Neural crest cell (in vitro differentiated cells): ENCODE measurements at regions not wholly inside any gene's neighbourhood (a gene's known extent, or its start where the extent isn't known, plus 50 kb on each side); places are given as distances from the start of the nearest gene placed in this dataset.

Source experiments
- DNase-seq: peaks from one replicate; pipeline ENCODE4 v3.0.0; 2021; ENCODE audit warnings: low read depth, mixed read lengths, low spot score
- H3K27ac Mint-ChIP-seq: one replicate; pipeline ENCODE4 v1.8.0; 2021; ENCODE audit warnings: mild to moderate bottlenecking, mixed read lengths; ENCODE audit not compliant: unreplicated experiment
- H3K27me3 Mint-ChIP-seq: 2 replicates; pipeline ENCODE4 v1.8.0; 2021; ENCODE audit warnings: low read depth, mild to moderate bottlenecking, mixed read lengths
- H3K36me3 Mint-ChIP-seq: 2 replicates; pipeline ENCODE4 v1.8.0; 2021; ENCODE audit warnings: low read depth, mild to moderate bottlenecking, mixed read lengths
- H3K4me1 Mint-ChIP-seq: 2 replicates; pipeline ENCODE4 v1.8.0; 2021; ENCODE audit warnings: mixed read lengths
- H3K4me3 Mint-ChIP-seq: one replicate; pipeline ENCODE4 v1.8.0; 2021; ENCODE audit warnings: mild to moderate bottlenecking, mixed read lengths
- H3K9me3 Mint-ChIP-seq: 2 replicates; pipeline ENCODE4 v1.8.0; 2021; ENCODE audit warnings: mixed read lengths
- CTCF ChIP-seq: fragments of 200-600 bp; sonication (generic); conservative IDR thresholded peaks from 2 replicates; pipeline ENCODE4 v1.5.0; 2021; ENCODE audit warnings: antibody characterized with exemption, mild to moderate bottlenecking

GRCh38 chr7:49669692-49670260 is 103.7 kb upstream of the VWC2 start:
- Mint-ChIP-seq H3K27me3 (no peaks in the 10 kb centered on the region), H3K9me3 (peaks cover 13% of the 10 kb centered on the region), H3K4me1 (peaks cover 11% of the 10 kb centered on the region), H3K4me3 (no peak overlapping the region), H3K36me3 (peaks cover 4% of the 10 kb centered on the region), H3K27ac (no peak overlapping the region)
- TF ChIP-seq CTCF = no peak
- DNase-seq = no peak

GRCh38 chr7:49670991-49671390 is 102.4 kb upstream of the VWC2 start:
- Mint-ChIP-seq H3K4me3 (no peak overlapping the region), H3K27me3 (no peaks in the 10 kb centered on the region), H3K9me3 (peaks cover 10% of the 10 kb centered on the region), H3K4me1 (peaks cover 6% of the 10 kb centered on the region), H3K36me3 (no peaks in the 10 kb centered on the region), H3K27ac (no peak overlapping the region)
- DNase-seq = no peak
- TF ChIP-seq CTCF = no peak

- no peak for TF ChIP-seq CTCF
- H3K27me3 Mint-ChIP-seq = peaks cover 3% of the 10 kb centered on the region
- peaks cover 2% of the 10 kb centered on the region for H3K9me3 Mint-ChIP-seq
- H3K4me3 Mint-ChIP-seq = no peak overlapping the region
- no peaks in the 10 kb centered on the region for H3K36me3 Mint-ChIP-seq
- no peak overlapping the region for H3K27ac Mint-ChIP-seq
- H3K4me1 Mint-ChIP-seq = no peaks in the 10 kb centered on the region
- DNase-seq = no peak
Measured at GRCh38 chr7:49692516-49692915, 80.9 kb upstream of the VWC2 start.

- no peaks in the 10 kb centered on the region for H3K27me3 Mint-ChIP-seq
- no peaks in the 10 kb centered on the region for H3K36me3 Mint-ChIP-seq
- TF ChIP-seq CTCF = no peak
- H3K27ac Mint-ChIP-seq = no peak overlapping the region
- H3K4me3 Mint-ChIP-seq = no peak overlapping the region
- DNase-seq = no peak
- no peaks in the 10 kb centered on the region for H3K4me1 Mint-ChIP-seq
- H3K9me3 Mint-ChIP-seq = peaks cover 2% of the 10 kb centered on the region
Measured at GRCh38 chr7:49695971-49696370, 77.5 kb upstream of the VWC2 start.

- Mint-ChIP-seq H3K4me1 (no peaks in the 10 kb centered on the region), H3K27me3 (no peaks in the 10 kb centered on the region), H3K36me3 (no peaks in the 10 kb centered on the region), H3K9me3 (peaks cover 2% of the 10 kb centered on the region), H3K27ac (no peak overlapping the region), H3K4me3 (no peak overlapping the region)
- no peak for DNase-seq
- TF ChIP-seq CTCF = no peak
Measured at GRCh38 chr7:49700841-49701240, 72.6 kb upstream of the VWC2 start.

GRCh38 chr7:49702099-49702498 is 71.3 kb upstream of the VWC2 start:
- Mint-ChIP-seq H3K27ac (no peak overlapping the region), H3K9me3 (no peaks in the 10 kb centered on the region), H3K27me3 (no peaks in the 10 kb centered on the region), H3K4me1 (no peaks in the 10 kb centered on the region), H3K36me3 (no peaks in the 10 kb centered on the region), H3K4me3 (no peak overlapping the region)
- no peak for TF ChIP-seq CTCF
- DNase-seq = no peak
